HG02852 (cell line): ENCODE measurements at regions not wholly inside any gene's neighbourhood (a gene's known extent, or its start where the extent isn't known, plus 50 kb on each side); places are given as distances from the start of the nearest gene placed in this dataset.

ENCODE experiments used
- ATAC-seq: cut with Tn5 transposase; IDR thresholded peaks from one replicate; pipeline ENCODE4 v1.9.1; 2021; ENCODE audit warnings: mild to moderate bottlenecking, moderate library complexity; ENCODE audit not compliant: unreplicated experiment

DNA sequence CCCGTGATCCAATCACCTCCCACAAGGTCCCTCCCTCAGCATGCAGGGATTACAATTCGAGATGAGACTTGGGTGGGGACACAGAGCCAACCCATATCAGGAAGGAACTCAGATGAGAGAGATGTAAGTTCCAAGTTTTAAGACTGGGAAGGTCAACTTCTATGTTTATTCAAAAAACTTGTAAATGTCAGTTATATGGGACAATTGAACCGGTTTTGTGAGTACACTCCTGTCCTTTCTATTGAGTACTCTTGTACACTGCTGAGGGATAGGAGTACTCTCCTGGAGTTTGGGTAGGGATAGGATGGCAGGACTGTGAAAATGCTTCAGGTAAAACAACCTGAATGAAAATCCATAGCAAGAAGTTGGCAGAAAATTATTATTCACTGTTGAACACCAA is 239.1 kb downstream of the ZNF674 start:
- ATAC-seq, result no peak

- no peak for ATAC-seq
These were observed 239.8 kb downstream of the ZNF674 start for GRCh38 chrX:46305431-46305830.

- no peak for ATAC-seq
These were observed 243.3 kb downstream of the ZNF674 start for GRCh38 chrX:46301903-46302302.

- no peak for ATAC-seq
These were observed 246.4 kb downstream of the ZNF674 start for GRCh38 chrX:46298821-46299220.

GRCh38 chrX:46295963-46296362 is 249.3 kb downstream of the ZNF674 start:
- no peak for ATAC-seq

GRCh38 chrX:46294234-46294633 is 251.0 kb downstream of the ZNF674 start:
- ATAC-seq, result no peak

GRCh38 chrX:46279925-46280313 is 265.3 kb downstream of the ZNF674 start:
- no peak for ATAC-seq

- ATAC-seq, result no peak
These were observed 265.9 kb downstream of the ZNF674 start for GRCh38 chrX:46279214-46279924.

GRCh38 chrX:46278572-46278971 is 266.6 kb downstream of the ZNF674 start:
- no peak for ATAC-seq

- ATAC-seq, result no peak
These were observed 276.8 kb downstream of the ZNF674 start for GRCh38 chrX:46268412-46268811.

DNA sequence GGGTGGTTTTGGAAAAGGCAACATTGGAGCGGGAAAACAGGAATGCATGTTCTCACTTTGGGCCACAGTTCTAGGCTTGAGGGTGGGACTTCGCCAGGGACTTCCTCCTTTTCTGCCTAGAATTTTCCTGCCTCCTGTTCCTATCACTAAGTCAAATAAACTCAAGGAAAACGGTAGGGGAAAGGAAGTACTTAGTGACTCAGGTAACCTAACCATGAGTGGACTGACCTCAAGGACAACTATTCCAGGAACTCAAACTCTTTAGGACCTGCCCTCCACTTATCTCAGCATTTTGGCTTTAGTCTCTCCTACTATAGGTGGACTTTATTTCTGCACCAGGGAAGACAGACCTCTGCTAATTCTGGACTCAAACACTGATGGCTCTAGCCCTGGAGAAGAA is 281.7 kb downstream of the ZNF674 start:
- no peak for ATAC-seq

DNA sequence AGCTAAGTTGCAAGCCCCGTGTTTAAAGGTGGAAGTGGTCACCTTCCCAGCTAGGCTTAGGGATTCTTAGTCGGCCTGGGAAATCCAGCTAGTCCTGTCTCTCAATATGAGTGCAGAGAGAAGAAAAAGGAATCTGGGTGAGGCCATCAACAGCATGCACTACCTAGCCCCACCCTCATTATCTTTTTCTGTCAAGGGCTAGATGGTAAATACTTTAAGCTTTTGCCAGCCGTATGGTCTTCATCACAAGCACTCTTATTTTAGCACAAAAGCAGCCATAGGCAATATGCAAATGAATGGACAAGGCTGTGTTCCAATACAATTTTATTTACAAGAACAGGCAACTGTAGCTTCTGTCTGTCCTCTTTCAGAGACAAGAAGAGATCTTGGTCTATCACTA is 282.9 kb downstream of the ZNF674 start:
- no peak for ATAC-seq

GRCh38 chrX:46260499-46260898 is 284.7 kb downstream of the ZNF674 start:
- ATAC-seq, result no peak

GRCh38 chrX:46258356-46258755 is 286.9 kb downstream of the ZNF674 start:
- ATAC-seq, result no peak

DNA sequence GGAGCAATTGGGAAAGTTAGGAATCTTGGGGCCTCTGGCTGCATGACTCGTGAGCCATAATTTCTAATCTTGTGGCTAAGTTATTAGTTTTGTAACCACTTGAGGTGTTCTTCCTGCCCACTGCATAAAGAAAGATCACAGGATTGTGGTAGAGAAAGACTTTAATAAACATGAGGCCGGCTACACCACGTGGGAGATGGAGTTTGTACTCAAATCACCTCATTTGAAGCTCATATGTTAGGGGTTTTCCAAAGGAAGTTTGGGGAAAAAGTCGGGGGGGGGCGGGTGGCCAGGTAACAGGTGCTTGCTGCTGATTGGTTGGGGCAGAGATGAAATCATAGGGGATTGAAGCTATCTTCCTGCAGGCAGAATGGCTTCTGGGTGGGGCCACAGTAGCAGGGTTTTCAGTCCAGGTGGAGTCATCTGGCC is 287.8 kb downstream of the ZNF674 start:
- no peak for ATAC-seq

DNA sequence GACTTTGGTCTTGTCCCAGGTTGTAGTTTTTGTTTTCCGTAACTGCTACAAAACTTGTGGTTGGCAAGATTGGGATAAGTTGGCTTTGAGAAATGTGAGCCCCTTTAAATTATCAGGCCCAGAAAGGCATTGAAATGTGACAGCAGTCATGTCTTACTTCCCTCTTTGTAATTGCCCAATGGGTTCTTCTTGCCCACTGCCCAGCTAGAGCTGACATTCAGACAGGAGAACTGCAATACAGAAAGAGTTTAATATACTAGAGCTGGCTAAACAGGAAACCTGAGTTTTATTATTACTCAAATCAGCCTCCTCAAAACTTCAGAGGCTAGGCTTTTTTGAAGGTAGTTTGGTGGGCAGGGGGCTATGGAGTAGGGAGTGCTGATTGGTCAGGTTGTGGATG is 288.3 kb downstream of the ZNF674 start:
- ATAC-seq, result no peak

GRCh38 chrX:46255046-46255445 is 290.2 kb downstream of the ZNF674 start:
- ATAC-seq, result no peak

DNA sequence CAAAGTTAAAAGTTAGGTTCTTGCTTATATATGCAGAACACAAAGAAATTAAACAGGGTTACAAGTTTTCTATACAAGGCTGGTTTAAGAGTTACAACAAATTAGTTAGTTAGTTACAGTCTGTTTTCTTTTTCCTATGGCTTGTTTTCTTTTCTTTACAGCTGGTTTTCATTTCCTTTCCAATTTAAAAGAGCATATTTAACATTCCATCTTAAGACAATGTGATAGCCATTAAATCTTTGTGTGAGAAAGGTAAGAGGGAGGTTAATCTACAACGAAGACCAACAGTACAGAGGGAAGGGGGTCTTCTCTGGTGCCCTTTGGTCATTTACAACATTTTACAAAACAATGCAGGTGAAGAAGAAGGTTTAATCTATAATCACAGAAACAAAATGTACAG is 290.6 kb downstream of the ZNF674 start:
- no peak for ATAC-seq

- ATAC-seq, result no peak
These were observed 293.5 kb downstream of the ZNF674 start for GRCh38 chrX:46251755-46252154.

DNA sequence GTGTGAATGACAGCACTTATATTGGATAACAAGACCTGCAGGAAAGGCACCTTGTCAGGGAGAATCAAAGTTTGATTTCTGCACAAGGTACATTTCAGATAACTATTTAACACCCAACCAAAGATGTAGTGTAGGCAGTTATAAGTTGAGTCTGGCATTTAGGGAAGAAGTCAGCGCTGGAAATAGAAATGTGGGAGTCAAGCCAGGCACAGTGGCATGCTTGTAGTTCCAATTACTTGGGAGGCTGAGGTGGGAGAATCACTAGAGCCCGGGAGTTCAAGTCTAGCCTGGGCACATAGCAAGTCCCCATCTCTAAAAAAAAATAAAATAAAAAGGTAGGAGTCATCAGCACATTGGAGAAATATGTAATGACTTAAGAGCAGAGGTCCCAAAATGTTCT is 295.1 kb downstream of the ZNF674 start:
- no peak for ATAC-seq

DNA sequence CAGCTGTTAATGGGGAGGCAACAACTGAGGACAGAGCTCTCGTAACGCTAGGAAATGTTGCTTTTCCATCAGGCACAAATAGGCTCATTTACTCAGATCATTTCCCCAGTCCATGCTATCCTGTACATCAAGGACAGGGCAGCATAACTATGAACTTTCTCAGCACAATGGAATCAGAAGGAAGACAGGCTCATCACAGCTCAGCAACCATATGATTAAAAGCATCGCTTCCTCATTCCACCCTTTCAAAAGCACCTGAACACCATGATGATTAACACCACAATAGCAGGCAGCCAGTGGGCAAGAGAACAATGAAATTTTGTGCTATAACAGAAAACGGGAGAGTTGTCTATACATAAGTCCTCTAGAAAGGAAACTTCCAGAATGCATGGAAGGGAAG is 297.8 kb downstream of the ZNF674 start:
- ATAC-seq, result no peak

GRCh38 chrX:46244451-46244850 is 300.8 kb downstream of the ZNF674 start:
- no peak for ATAC-seq

DNA sequence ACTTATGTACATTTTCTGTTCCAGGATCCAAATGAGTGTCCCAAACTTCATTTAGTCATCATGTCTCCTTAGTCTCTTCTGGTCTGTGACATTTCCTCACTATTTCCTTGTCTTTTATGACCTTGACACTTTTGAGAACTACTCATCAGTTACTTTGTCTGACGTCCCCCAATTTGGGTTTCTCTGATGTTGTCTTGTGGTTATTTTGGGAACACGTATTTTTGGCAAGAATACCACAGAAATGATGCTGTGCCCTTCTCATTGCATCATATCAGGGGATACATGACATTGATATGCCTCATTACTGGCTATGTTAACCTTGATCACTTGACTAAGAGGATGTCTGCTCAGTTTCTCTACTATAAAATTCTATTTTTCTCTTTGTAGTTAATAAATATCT is 308.8 kb downstream of the ZNF674 start:
- no peak for ATAC-seq
